ENCODE measurements at regions not wholly inside any gene's neighbourhood (a gene's known extent, or its start where the extent isn't known, plus 50 kb on each side); places are given as distances from the start of the nearest gene placed in this dataset.

- Histone ChIP-seq H3K4me3 (ENCODE audit: low read length) (no peak overlapping the region), H3K27ac (ENCODE audit: low read length) (no peak overlapping the region), H3K9me2 (ENCODE audit: insufficient read depth, low read length) (no peaks in the 10 kb centered on the region), H4K20me1 (ENCODE audit: insufficient read depth) (no peaks in the 10 kb centered on the region), H3K9me3 (ENCODE audit: low read length) (no peaks in the 10 kb centered on the region), H3K9ac (ENCODE audit: low read length) (no peak overlapping the region), H3K79me2 (replicated peaks; ENCODE audit: insufficient read depth, low read length) (no peaks in the 10 kb centered on the region), H2AFZ (ENCODE audit: low read depth, low read length) (no peak overlapping the region), H3K36me3 (ENCODE audit: insufficient read depth, low read length) (no peaks in the 10 kb centered on the region), H3K27me3 (ENCODE audit: insufficient read depth, low read depth, low read length) (no peaks in the 10 kb centered on the region), H3K4me2 (ENCODE audit: low read length) (no peak overlapping the region), H3F3A (ENCODE audit: insufficient read depth, low read length, poor library complexity, severe bottlenecking) (no peaks in the 10 kb centered on the region)
- no peak for TF ChIP-seq EZH2 (IDR thresholded peaks at IDR 0.05; ENCODE audit: borderline replicate concordance, insufficient read depth, low read length, poor library complexity, severe bottlenecking)
- no peak for TF ChIP-seq REST (IDR thresholded peaks at IDR 0.05; ENCODE audit: borderline replicate concordance)
- no peak for TF ChIP-seq SMC3 (conservative IDR thresholded peaks at IDR 0.05; ENCODE audit: poor library complexity)
- no peak for TF ChIP-seq EP300 (conservative IDR thresholded peaks at IDR 0.05; ENCODE audit: poor library complexity, severe bottlenecking)
- TF ChIP-seq TAF1 (IDR thresholded peaks at IDR 0.05; ENCODE audit: low read depth), result no peak
- TF ChIP-seq MXI1 (conservative IDR thresholded peaks at IDR 0.05; ENCODE audit: poor library complexity, severe bottlenecking), result no peak
- no peak for TF ChIP-seq RAD21 (conservative IDR thresholded peaks at IDR 0.05)
- no peak for TF ChIP-seq CTCF (IDR thresholded peaks at IDR 0.05; ENCODE audit: poor library complexity, severe bottlenecking)
- TF ChIP-seq POLR2AphosphoS5 (IDR thresholded peaks at IDR 0.05), result no peak
Measured at GRCh38 chr9:86846656-86847055, 100.7 kb downstream of the GAS1 start.

- no peak overlapping the region for H3K27ac ChIP-seq (ENCODE audit: low read length)
- H2AFZ ChIP-seq (ENCODE audit: low read depth, low read length), result no peak overlapping the region
- H3F3A ChIP-seq (ENCODE audit: insufficient read depth, low read length, poor library complexity, severe bottlenecking), result no peaks in the 10 kb centered on the region
- H3K9ac ChIP-seq (ENCODE audit: low read length), result no peak overlapping the region
- H3K27me3 ChIP-seq (ENCODE audit: insufficient read depth, low read depth, low read length), result no peaks in the 10 kb centered on the region
- no peak overlapping the region for H3K4me2 ChIP-seq (ENCODE audit: low read length)
- no peaks in the 10 kb centered on the region for H3K9me3 ChIP-seq (ENCODE audit: low read length)
- H3K79me2 ChIP-seq (replicated peaks; ENCODE audit: insufficient read depth, low read length), result no peaks in the 10 kb centered on the region
- H3K36me3 ChIP-seq (ENCODE audit: insufficient read depth, low read length), result no peaks in the 10 kb centered on the region
- no peak overlapping the region for H3K4me3 ChIP-seq (ENCODE audit: low read length)
- H3K9me2 ChIP-seq (ENCODE audit: insufficient read depth, low read length), result no peaks in the 10 kb centered on the region
- H4K20me1 ChIP-seq (ENCODE audit: insufficient read depth), result no peaks in the 10 kb centered on the region
- TF ChIP-seq EP300 (conservative IDR thresholded peaks at IDR 0.05; ENCODE audit: poor library complexity, severe bottlenecking) (no peak), SMC3 (conservative IDR thresholded peaks at IDR 0.05; ENCODE audit: poor library complexity) (no peak), POLR2AphosphoS5 (IDR thresholded peaks at IDR 0.05) (no peak), TAF1 (IDR thresholded peaks at IDR 0.05; ENCODE audit: low read depth) (no peak), EZH2 (IDR thresholded peaks at IDR 0.05; ENCODE audit: borderline replicate concordance, insufficient read depth, low read length, poor library complexity, severe bottlenecking) (no peak), MXI1 (conservative IDR thresholded peaks at IDR 0.05; ENCODE audit: poor library complexity, severe bottlenecking) (no peak), CTCF (IDR thresholded peaks at IDR 0.05; ENCODE audit: poor library complexity, severe bottlenecking) (no peak), REST (IDR thresholded peaks at IDR 0.05; ENCODE audit: borderline replicate concordance) (no peak), RAD21 (conservative IDR thresholded peaks at IDR 0.05) (no peak)
Measured at GRCh38 chr9:86843206-86843605, 104.1 kb downstream of the GAS1 start.

Data from neural cell (in vitro differentiated cells).